Testis (tissue), 2 donors: ENCODE measurements at regions not wholly inside any gene's neighbourhood (a gene's known extent, or its start where the extent isn't known, plus 50 kb on each side); places are given as distances from the start of the nearest gene placed in this dataset.
A peak's percentile ranks its signal among the peaks of the same experiment; 100 is the strongest.

Source experiments
- DNase-seq: peaks from one replicate; pipeline ENCODE4 v3.0.0-alpha.2; 2019
- H3K27ac ChIP-seq, 2 donors: fragments of 200-600 bp; sonication (generic); one replicate each; pipeline ENCODE4 v1.5.1; 2019
- H3K27me3 ChIP-seq: fragments of 200-600 bp; sonication (generic); one replicate; pipeline ENCODE4 v1.5.1; 2019
- H3K36me3 ChIP-seq: fragments of 200-600 bp; sonication (generic); one replicate; pipeline ENCODE4 v1.5.1; 2017; ENCODE audit warnings: low read depth; ENCODE audit errors: missing control alignments
- H3K4me1 ChIP-seq: fragments of 200-600 bp; sonication (generic); one replicate; pipeline ENCODE4 v1.5.1; 2019
- H3K4me3 ChIP-seq, 2 donors: fragments of 200-600 bp; sonication (generic); one replicate each; pipeline ENCODE4 v1.5.1; 2017 to 2019
- H3K9me3 ChIP-seq: fragments of 200-600 bp; sonication (generic); one replicate; pipeline ENCODE4 v1.5.1; 2017
- POLR2A ChIP-seq: fragments of 450-650 bp; IDR thresholded peaks from one replicate; pipeline ENCODE4 v1.6.1; 2017; ENCODE audit warnings: antibody characterized with exemption, mild to moderate bottlenecking, moderate library complexity
- WGBS, 2 donors: methylation state at CpG; one replicate each; pipeline ENCODE4 v1.1.5; 2018; 5-methylcytosine and 5-hydroxymethylcytosine counted together
- intact Hi-C: fragments of 100-400 bp; cut with DNase I; formaldehyde crosslinking; loops from one replicate; pipeline ENCODE4 v1.15.1; 2023; ENCODE audit warnings: low total_unique reads
- TF ChIP-seq, protein P1 (sequence below), 3 experiments: fragments of 450-650 bp in 2 of 3; fragments of 200-600 bp in 1 of 3; sonication (generic) in 1 of 3; IDR thresholded peaks; one replicate each; pipeline ENCODE4 v1.5.1; 2016 to 2019; ENCODE audit warnings: antibody characterized with exemption in 3 of 3, mild to moderate bottlenecking in 2 of 3, moderate library complexity in 1 of 3

DNA sequence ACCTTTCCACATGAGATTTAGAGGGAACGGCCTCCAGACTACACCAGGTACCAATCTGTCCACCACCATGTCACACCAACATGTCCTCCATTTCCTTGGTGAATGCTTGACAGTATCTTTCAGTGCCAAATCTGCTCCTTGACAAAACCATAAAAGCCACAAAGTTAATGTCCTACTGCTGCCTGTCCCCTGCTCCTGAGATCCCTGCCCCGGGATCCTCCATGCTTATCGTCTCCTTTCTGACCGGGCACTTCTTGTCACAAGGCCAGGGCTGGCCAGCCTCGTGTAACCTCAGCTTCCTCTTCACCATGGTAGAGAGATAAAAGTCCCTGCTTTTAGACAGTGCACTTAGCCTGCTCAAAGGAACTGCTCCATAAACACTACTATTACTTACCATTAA lies 136.2 kb downstream of the NAV1 start:
- H3K4me1 ChIP-seq = peaks cover 37% of the 10 kb centered on the region
- peak overlapping the region in 1 of 2 donors; percentile 1 for H3K27ac ChIP-seq
- 51 to 67% methylated on average over 5 of the region's 5 CpGs for WGBS, 2 donors
- peak; percentile 68 for DNase-seq
- intact Hi-C loops = no loop called here
- H3K9me3 ChIP-seq = no peaks in the 10 kb centered on the region
- no peak for TF ChIP-seq POLR2A
- TF ChIP-seq, protein P1, sequence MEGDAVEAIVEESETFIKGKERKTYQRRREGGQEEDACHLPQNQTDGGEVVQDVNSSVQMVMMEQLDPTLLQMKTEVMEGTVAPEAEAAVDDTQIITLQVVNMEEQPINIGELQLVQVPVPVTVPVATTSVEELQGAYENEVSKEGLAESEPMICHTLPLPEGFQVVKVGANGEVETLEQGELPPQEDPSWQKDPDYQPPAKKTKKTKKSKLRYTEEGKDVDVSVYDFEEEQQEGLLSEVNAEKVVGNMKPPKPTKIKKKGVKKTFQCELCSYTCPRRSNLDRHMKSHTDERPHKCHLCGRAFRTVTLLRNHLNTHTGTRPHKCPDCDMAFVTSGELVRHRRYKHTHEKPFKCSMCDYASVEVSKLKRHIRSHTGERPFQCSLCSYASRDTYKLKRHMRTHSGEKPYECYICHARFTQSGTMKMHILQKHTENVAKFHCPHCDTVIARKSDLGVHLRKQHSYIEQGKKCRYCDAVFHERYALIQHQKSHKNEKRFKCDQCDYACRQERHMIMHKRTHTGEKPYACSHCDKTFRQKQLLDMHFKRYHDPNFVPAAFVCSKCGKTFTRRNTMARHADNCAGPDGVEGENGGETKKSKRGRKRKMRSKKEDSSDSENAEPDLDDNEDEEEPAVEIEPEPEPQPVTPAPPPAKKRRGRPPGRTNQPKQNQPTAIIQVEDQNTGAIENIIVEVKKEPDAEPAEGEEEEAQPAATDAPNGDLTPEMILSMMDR (IDR thresholded peaks at IDR 0.05) = no peak
- no peak overlapping the region for H3K4me3 ChIP-seq
- no peaks in the 10 kb centered on the region for H3K36me3 ChIP-seq
- H3K27me3 ChIP-seq = no peaks in the 10 kb centered on the region

DNA sequence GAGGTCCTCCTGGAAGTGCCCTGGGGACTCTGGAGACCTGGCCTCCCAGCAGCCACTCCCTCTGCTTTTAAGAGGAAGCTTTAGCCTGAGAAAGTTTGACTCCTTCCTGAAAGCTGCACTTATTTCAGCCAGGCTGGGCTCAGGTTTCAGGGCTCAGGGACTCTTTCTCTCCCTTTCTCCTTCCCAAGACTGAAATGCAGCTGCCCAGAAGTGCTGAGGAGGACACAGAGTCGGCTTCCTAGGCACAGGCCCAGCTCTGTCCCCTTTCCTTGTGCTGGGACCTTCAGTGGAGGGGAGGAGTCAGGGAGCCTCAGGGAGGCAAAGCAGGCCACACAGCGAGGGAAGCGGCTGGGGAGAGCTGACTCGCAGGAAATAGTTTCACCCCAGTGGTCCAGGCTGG lies 137.3 kb downstream of the NAV1 start:
- H3K27me3 ChIP-seq = no peaks in the 10 kb centered on the region
- no peak overlapping the region for H3K4me3 ChIP-seq
- H3K27ac ChIP-seq = peak overlapping the region in 1 of 2 donors; percentile 28
- no peak for TF ChIP-seq POLR2A
- TF ChIP-seq, protein P1 (IDR thresholded peaks at IDR 0.05) = no peak
- DNase-seq = peak; percentile 75
- 7 to 39% methylated on average over 4 of the region's 4 CpGs for WGBS, 2 donors
- intact Hi-C loops = no loop called here
- no peaks in the 10 kb centered on the region for H3K36me3 ChIP-seq
- peaks cover 37% of the 10 kb centered on the region for H3K4me1 ChIP-seq
- no peaks in the 10 kb centered on the region for H3K9me3 ChIP-seq

DNA sequence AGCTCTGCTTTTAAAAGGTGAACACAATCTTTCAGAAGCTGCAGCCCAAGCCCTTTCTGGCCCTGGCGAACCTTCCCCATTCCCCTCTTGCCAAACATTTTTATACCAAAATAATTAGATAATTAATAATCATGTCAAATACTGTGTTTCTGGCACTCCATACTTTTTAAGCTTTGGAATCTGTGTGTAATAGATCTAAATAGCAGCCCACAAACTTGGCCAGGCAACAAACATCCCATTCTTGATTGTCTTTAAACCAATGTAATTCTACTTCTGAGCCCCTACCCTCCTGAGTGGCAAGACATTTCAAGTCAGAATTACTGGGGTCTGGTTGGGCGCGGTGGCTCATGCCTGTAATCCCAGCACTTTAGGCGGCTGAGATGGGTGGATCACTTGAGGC lies 137.7 kb downstream of the NAV1 start:
- intact Hi-C loops = no loop called here

DNA sequence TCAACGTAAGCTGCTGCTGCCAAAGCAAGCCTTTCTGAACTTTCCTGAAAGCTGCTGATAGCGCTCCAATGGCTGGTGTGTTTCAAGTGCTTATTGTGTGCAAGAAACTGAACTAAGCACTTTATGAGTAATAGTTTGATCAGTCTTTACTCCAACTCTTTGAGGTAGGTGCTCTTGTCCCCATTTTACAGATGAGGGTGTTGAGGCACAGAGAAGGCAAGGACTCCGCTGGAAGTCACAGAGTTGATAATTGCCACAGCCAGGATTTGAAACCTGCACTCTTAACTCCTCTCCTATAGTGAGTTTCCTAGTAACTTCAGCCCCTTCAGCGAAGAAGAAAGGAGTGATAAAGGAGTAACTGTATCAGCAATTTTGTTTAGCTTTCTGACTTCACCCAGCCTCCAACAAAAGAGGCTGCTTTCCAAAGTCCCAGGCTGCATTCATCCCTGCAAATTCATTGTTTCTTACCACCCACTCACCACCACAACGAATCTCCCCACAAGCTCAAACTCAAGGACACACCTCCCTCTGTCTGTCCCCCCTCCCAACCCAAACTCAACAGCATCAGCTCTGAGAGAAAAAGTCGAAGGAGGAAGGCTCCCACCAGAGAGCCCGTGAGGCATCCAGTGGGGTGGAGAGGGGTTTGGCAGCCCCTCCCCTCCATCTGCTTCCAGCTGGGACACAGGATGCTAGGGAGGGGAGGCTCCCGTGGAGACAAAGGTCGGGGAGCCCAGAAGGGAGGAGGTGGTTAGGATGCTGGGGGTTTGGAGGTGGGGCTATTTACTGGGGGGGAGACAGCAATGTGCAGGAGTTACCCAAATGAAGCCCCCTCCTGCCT lies 139.6 kb downstream of the NAV1 start:
- H3K4me1 ChIP-seq = peaks cover 35% of the 10 kb centered on the region
- TF ChIP-seq, protein P1 (IDR thresholded peaks at IDR 0.05) = no peak
- no peak for TF ChIP-seq POLR2A
- DNase-seq = peak; percentile 47
- H3K4me3 ChIP-seq = no peak overlapping the region
- WGBS, 2 donors = 41 to 47% methylated on average over 9 of the region's 9 CpGs
- no peaks in the 10 kb centered on the region for H3K36me3 ChIP-seq
- intact Hi-C loops = no loop called here
- H3K27ac ChIP-seq = no peak overlapping the region
- no peaks in the 10 kb centered on the region for H3K27me3 ChIP-seq
- H3K9me3 ChIP-seq = no peaks in the 10 kb centered on the region

More for the DNA sequence above, 137.7 kb downstream of the NAV1 start:
- H3K9me3 ChIP-seq = no peaks in the 10 kb centered on the region
- H3K4me1 ChIP-seq = peaks cover 37% of the 10 kb centered on the region
- no peaks in the 10 kb centered on the region for H3K36me3 ChIP-seq
- no peak overlapping the region for H3K4me3 ChIP-seq
- no peaks in the 10 kb centered on the region for H3K27me3 ChIP-seq
- peak overlapping the region in 1 of 2 donors; percentile 28 for H3K27ac ChIP-seq
- DNase-seq = no peak
- no peak for TF ChIP-seq POLR2A
- TF ChIP-seq, protein P1 (IDR thresholded peaks at IDR 0.05) = no peak
- WGBS, 2 donors = 91 to 93% methylated on average over 4 of the region's 4 CpGs

DNA sequence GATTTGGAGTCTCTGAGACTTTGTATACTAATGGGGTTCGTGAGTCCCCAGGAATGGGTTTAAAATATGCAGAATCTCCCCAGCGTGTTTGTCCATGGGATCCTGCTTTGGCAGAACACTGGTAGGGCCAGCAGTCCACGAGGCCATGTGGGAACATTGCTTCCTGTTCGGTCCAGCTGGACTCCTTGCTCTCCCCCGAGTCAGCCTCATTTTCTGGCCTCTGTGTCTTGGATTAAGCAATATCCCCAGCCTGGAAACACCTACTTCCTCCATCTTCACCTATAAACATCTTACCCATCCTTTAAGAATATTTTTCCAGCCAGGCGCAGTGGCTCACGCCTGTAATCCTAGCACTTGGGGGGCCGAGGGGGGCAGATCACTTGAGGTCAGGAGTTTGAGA lies 142.4 kb downstream of the NAV1 start:
- intact Hi-C loops = no loop called here
- Histone ChIP-seq H3K36me3 (no peaks in the 10 kb centered on the region), H3K9me3 (no peaks in the 10 kb centered on the region), H3K27me3 (no peaks in the 10 kb centered on the region), H3K27ac (no peak overlapping the region), H3K4me3 (no peak overlapping the region), H3K4me1 (peaks cover 18% of the 10 kb centered on the region)
- TF ChIP-seq, protein P1 (IDR thresholded peaks at IDR 0.05) = no peak
- TF ChIP-seq POLR2A = no peak
- WGBS, 2 donors = 77 to 79% methylated on average over 8 of the region's 8 CpGs
- no peak for DNase-seq
